T follicular helper cell (primary cell): ENCODE measurements at regions not wholly inside any gene's neighbourhood (a gene's known extent, or its start where the extent isn't known, plus 50 kb on each side); places are given as distances from the start of the nearest gene placed in this dataset.
A peak's percentile ranks its signal among the peaks of the same experiment; 100 is the strongest.

Experiments used
- DNase-seq: peaks from one replicate; pipeline ENCODE4 v3.0.0-alpha.2; 2020; ENCODE audit warnings: low read depth

- DNase-seq, result no peak
Measured at GRCh38 chr2:226274143-226274542, 525.5 kb downstream of the IRS1 start.

- no peak for DNase-seq
Measured at GRCh38 chr2:226273440-226273839, 526.2 kb downstream of the IRS1 start.

- DNase-seq, result no peak
Measured at GRCh38 chr2:226272435-226272834, 527.2 kb downstream of the IRS1 start.

- DNase-seq, result no peak
Measured at GRCh38 chr2:226270285-226271058, 529.1 kb downstream of the IRS1 start.

GRCh38 chr2:226267516-226268289 is 531.9 kb downstream of the IRS1 start:
- no peak for DNase-seq

- no peak for DNase-seq
Measured at GRCh38 chr2:226256709-226257376, 542.8 kb downstream of the IRS1 start.

- DNase-seq, result no peak
Measured at GRCh38 chr2:226256237-226256636, 543.4 kb downstream of the IRS1 start.

- no peak for DNase-seq
Measured at GRCh38 chr2:226251661-226252060, 548.0 kb downstream of the IRS1 start.

GRCh38 chr2:226247289-226248275 is 552.0 kb downstream of the IRS1 start:
- DNase-seq, result no peak

- no peak for DNase-seq
Measured at GRCh38 chr2:226234187-226234586, 565.4 kb downstream of the IRS1 start.

GRCh38 chr2:226233388-226233787 is 566.2 kb downstream of the IRS1 start:
- DNase-seq, result no peak

- DNase-seq, result no peak
Measured at GRCh38 chr2:226228080-226228479, 571.5 kb downstream of the IRS1 start.

- DNase-seq, result no peak
Measured at GRCh38 chr2:226227341-226227740, 572.3 kb downstream of the IRS1 start.

GRCh38 chr2:226223704-226224103 is 575.9 kb downstream of the IRS1 start:
- no peak for DNase-seq

- no peak for DNase-seq
Measured at GRCh38 chr2:226220511-226220910, 579.1 kb downstream of the IRS1 start.

- DNase-seq, result no peak
Measured at GRCh38 chr2:226217191-226217590, 582.4 kb downstream of the IRS1 start.

GRCh38 chr2:226216575-226216974 is 583.0 kb downstream of the IRS1 start:
- DNase-seq, result no peak

- DNase-seq, result peak; percentile 24
Measured at GRCh38 chr2:226215902-226216503, 583.6 kb downstream of the IRS1 start.

- DNase-seq, result no peak
Measured at GRCh38 chr2:226213717-226214116, 585.9 kb downstream of the IRS1 start.

GRCh38 chr2:226211439-226211838 is 588.2 kb downstream of the IRS1 start:
- no peak for DNase-seq

- no peak for DNase-seq
Measured at GRCh38 chr2:226208726-226209125, 590.9 kb downstream of the IRS1 start.
